ENCODE measurements at regions not wholly inside any gene's neighbourhood (a gene's known extent, or its start where the extent isn't known, plus 50 kb on each side); places are given as distances from the start of the nearest gene placed in this dataset.

- Histone ChIP-seq H3K9me3 (ENCODE audit: insufficient read depth, low read depth) (no peaks in the 10 kb centered on the region), H3K9me2 (ENCODE audit: insufficient read depth) (no peaks in the 10 kb centered on the region), H4K20me1 (ENCODE audit: insufficient read depth) (no peaks in the 10 kb centered on the region), H3K4me1 (replicated peaks; ENCODE audit: insufficient read depth) (peaks cover 16% of the 10 kb centered on the region), H3K79me2 (ENCODE audit: low read depth) (no peaks in the 10 kb centered on the region), H3F3A (ENCODE audit: insufficient read depth, low read depth) (peaks cover 4% of the 10 kb centered on the region; the same call in 1 of the 2 replicates), H3K27ac (no peak overlapping the region), H2AFZ (no peak overlapping the region), H3K4me2 (no peak overlapping the region), H3K27me3 (ENCODE audit: insufficient read depth, low read depth) (no peaks in the 10 kb centered on the region), H3K36me3 (ENCODE audit: low read depth) (no peaks in the 10 kb centered on the region), H3K4me3 (no peak overlapping the region)
- BruUV-seq (replicated peaks) = no TSS peak
- DNase-seq = no peak
- intact Hi-C loops (cut with micrococcal nuclease; ENCODE audit: unreplicated experiment) = no loop called here
- TF ChIP-seq EZH2 (IDR thresholded peaks at IDR 0.05; ENCODE audit: low read depth) = no peak
- TF ChIP-seq CTCF (conservative IDR thresholded peaks at IDR 0.05) = no peak
- POLR2A ChIA-PET (ENCODE audit: unreplicated experiment) = interaction anchor here (0.5 kb wide), 1 partner anchor 1513 kb away, joined by 4 read pairs; no protein-coding TSS in a partner anchor
- CTCF ChIA-PET = no interaction called here
Observed at GRCh38 chr4:153117554-153117953, 86.7 kb upstream of the TRIM2 start.

- Histone ChIP-seq H3K4me2 (no peak overlapping the region), H3F3A (ENCODE audit: insufficient read depth, low read depth) (peaks cover 4% of the 10 kb centered on the region; the same call in 1 of the 2 replicates), H2AFZ (no peak overlapping the region), H3K36me3 (ENCODE audit: low read depth) (no peaks in the 10 kb centered on the region), H3K27me3 (ENCODE audit: insufficient read depth, low read depth) (no peaks in the 10 kb centered on the region), H3K27ac (no peak overlapping the region), H3K9me3 (ENCODE audit: insufficient read depth, low read depth) (no peaks in the 10 kb centered on the region), H3K9me2 (ENCODE audit: insufficient read depth) (no peaks in the 10 kb centered on the region), H3K4me3 (no peak overlapping the region), H4K20me1 (ENCODE audit: insufficient read depth) (no peaks in the 10 kb centered on the region), H3K4me1 (replicated peaks; ENCODE audit: insufficient read depth) (peaks cover 16% of the 10 kb centered on the region), H3K79me2 (ENCODE audit: low read depth) (no peaks in the 10 kb centered on the region)
- TF ChIP-seq EZH2 (IDR thresholded peaks at IDR 0.05; ENCODE audit: low read depth) (no peak), CTCF (conservative IDR thresholded peaks at IDR 0.05) (no peak)
- BruUV-seq (replicated peaks) = no TSS peak
- CTCF ChIA-PET = no interaction called here
- intact Hi-C loops (cut with micrococcal nuclease; ENCODE audit: unreplicated experiment) = loop anchor here (10.0 kb wide), 1 partner anchor 475 kb away; no protein-coding TSS in a partner anchor
- POLR2A ChIA-PET (ENCODE audit: unreplicated experiment) = no interaction called here
- DNase-seq = no peak
Observed at GRCh38 chr4:153119626-153120025, 84.6 kb upstream of the TRIM2 start.

GRCh38 chr4:153120235-153120634 is 84.0 kb upstream of the TRIM2 start:
- intact Hi-C loops (cut with micrococcal nuclease; ENCODE audit: unreplicated experiment) = loop anchor here (10.0 kb wide), 1 partner anchor 475 kb away; no protein-coding TSS in a partner anchor
- Histone ChIP-seq H3K79me2 (ENCODE audit: low read depth) (no peaks in the 10 kb centered on the region), H3K4me1 (replicated peaks; ENCODE audit: insufficient read depth) (peaks cover 11% of the 10 kb centered on the region), H3F3A (ENCODE audit: insufficient read depth, low read depth) (peaks cover 4% of the 10 kb centered on the region; the same call in 1 of the 2 replicates), H2AFZ (no peak overlapping the region), H3K4me2 (no peak overlapping the region), H3K27me3 (ENCODE audit: insufficient read depth, low read depth) (no peaks in the 10 kb centered on the region), H3K27ac (no peak overlapping the region), H3K9me2 (ENCODE audit: insufficient read depth) (no peaks in the 10 kb centered on the region), H3K36me3 (ENCODE audit: low read depth) (no peaks in the 10 kb centered on the region), H3K9me3 (ENCODE audit: insufficient read depth, low read depth) (no peaks in the 10 kb centered on the region), H3K4me3 (no peak overlapping the region), H4K20me1 (ENCODE audit: insufficient read depth) (no peaks in the 10 kb centered on the region)
- no peak for DNase-seq
- CTCF ChIA-PET = no interaction called here
- BruUV-seq (replicated peaks) = no TSS peak
- POLR2A ChIA-PET (ENCODE audit: unreplicated experiment) = no interaction called here
- no peak for TF ChIP-seq CTCF (conservative IDR thresholded peaks at IDR 0.05)
- TF ChIP-seq EZH2 (IDR thresholded peaks at IDR 0.05; ENCODE audit: low read depth) = no peak

Data from PC-9 (cell line).